ENCODE measurements at regions not wholly inside any gene's neighbourhood (a gene's known extent, or its start where the extent isn't known, plus 50 kb on each side); places are given as distances from the start of the nearest gene placed in this dataset.

DNA sequence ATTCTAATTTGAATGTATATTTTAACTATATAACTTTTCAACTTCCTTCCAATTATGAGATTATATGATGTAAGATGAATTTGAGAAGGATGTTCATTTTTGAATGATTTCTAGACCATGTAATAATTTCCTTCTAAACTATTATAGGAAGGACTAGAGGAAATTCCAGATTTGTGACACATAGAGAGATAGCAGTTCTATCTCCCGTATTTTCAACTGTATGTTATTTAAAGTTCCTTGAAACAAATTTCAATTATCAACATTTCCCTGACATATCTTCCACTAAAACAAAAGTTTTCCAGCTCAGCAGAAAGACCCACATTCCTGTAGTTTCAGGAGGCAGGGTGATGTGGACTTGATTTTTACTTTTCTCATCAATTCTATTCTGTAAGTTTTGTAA lies 396.7 kb upstream of the C1orf87 start:
- H3K4me1 ChIP-seq (ENCODE audit: control insufficient read depth, extremely low read depth, insufficient read depth, low read length): no peaks in the 10 kb centered on the region
- dilution Hi-C loops (cut with MboI; ENCODE audit: extremely low pct_ligation_motif_present, low sequenced_read_pairs): no loop called here
- H3K79me2 ChIP-seq (ENCODE audit: control insufficient read depth, insufficient read depth, low read length): no peaks in the 10 kb centered on the region
- H3K9ac ChIP-seq (ENCODE audit: control insufficient read depth, extremely low read depth, insufficient read depth, low read length): no peak overlapping the region
- H2AFZ ChIP-seq (ENCODE audit: control insufficient read depth, low read length): no peak overlapping the region
- H3K4me2 ChIP-seq (ENCODE audit: control insufficient read depth, extremely low read depth, insufficient read depth, low read depth, low read length): no peak overlapping the region
- H3K27ac ChIP-seq (ENCODE audit: control insufficient read depth, insufficient read depth, low read length): no peak overlapping the region
- no peak for DNase-seq (ENCODE audit: low read depth, low spot score)
- no peaks in the 10 kb centered on the region for H3K9me3 ChIP-seq (ENCODE audit: control insufficient read depth, low read depth, low read length)
- H3K27me3 ChIP-seq (ENCODE audit: control insufficient read depth, extremely low read depth, insufficient read depth, low read length): no peaks in the 10 kb centered on the region
- H3K9me1 ChIP-seq (ENCODE audit: control insufficient read depth, extremely low read depth, insufficient read depth, low read length): no peaks in the 10 kb centered on the region
- no peak overlapping the region for H3K4me3 ChIP-seq (ENCODE audit: control insufficient read depth in 2 of 3, extremely low read depth in 1 of 3, insufficient read depth in 2 of 3, low read depth in 1 of 3, low read length in 3 of 3)
- H3K36me3 ChIP-seq (ENCODE audit: control insufficient read depth in 2 of 2, extremely low read depth in 1 of 2, insufficient read depth in 2 of 2, low read length in 2 of 2): no peaks in the 10 kb centered on the region
- no peaks in the 10 kb centered on the region for H4K20me1 ChIP-seq (ENCODE audit: control insufficient read depth, extremely low read depth, insufficient read depth, low read length)
- FAIRE-seq: no peak
- TF ChIP-seq, protein P1, sequence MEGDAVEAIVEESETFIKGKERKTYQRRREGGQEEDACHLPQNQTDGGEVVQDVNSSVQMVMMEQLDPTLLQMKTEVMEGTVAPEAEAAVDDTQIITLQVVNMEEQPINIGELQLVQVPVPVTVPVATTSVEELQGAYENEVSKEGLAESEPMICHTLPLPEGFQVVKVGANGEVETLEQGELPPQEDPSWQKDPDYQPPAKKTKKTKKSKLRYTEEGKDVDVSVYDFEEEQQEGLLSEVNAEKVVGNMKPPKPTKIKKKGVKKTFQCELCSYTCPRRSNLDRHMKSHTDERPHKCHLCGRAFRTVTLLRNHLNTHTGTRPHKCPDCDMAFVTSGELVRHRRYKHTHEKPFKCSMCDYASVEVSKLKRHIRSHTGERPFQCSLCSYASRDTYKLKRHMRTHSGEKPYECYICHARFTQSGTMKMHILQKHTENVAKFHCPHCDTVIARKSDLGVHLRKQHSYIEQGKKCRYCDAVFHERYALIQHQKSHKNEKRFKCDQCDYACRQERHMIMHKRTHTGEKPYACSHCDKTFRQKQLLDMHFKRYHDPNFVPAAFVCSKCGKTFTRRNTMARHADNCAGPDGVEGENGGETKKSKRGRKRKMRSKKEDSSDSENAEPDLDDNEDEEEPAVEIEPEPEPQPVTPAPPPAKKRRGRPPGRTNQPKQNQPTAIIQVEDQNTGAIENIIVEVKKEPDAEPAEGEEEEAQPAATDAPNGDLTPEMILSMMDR (optimal IDR thresholded peaks at IDR 0.05 in 1 of 3, IDR thresholded peaks at IDR 0.05 in 1 of 3, conservative IDR thresholded peaks at IDR 0.05 in 1 of 3; ENCODE audit: extremely low read depth in 1 of 3, insufficient read depth in 2 of 3, low read length in 3 of 3): no peak
- no peak for TF ChIP-seq EZH2 (IDR thresholded peaks at IDR 0.05; ENCODE audit: low read length)

DNA sequence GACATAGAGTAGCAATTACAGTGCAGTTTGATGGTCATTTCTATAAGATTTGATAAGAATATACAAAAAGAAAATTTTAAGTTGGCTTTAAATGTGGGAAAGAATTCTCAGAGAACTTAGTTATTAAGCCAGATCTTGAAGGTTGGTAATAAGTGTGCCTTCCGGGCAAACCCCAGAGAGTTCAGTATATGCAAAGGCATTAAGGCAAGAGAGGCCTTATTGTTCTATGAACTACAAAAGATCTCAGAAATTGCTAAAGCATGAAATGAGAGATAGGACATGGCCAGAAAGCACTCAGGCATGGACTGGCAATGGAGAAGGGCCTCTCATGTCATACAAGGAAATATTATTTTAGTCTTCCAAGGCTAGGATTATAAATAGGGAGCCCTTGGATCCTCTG lies 390.2 kb upstream of the C1orf87 start:
- DNase-seq (ENCODE audit: low read depth, low spot score) (no peak), FAIRE-seq (no peak)
- TF ChIP-seq, protein P1 (optimal IDR thresholded peaks at IDR 0.05 in 1 of 3, IDR thresholded peaks at IDR 0.05 in 1 of 3, conservative IDR thresholded peaks at IDR 0.05 in 1 of 3; ENCODE audit: extremely low read depth in 1 of 3, insufficient read depth in 2 of 3, low read length in 3 of 3): no peak
- TF ChIP-seq EZH2 (IDR thresholded peaks at IDR 0.05; ENCODE audit: low read length): no peak
- dilution Hi-C loops (cut with MboI; ENCODE audit: extremely low pct_ligation_motif_present, low sequenced_read_pairs): no loop called here
- no peaks in the 10 kb centered on the region for H4K20me1 ChIP-seq (ENCODE audit: control insufficient read depth, extremely low read depth, insufficient read depth, low read length)
- no peaks in the 10 kb centered on the region for H3K9me3 ChIP-seq (ENCODE audit: control insufficient read depth, low read depth, low read length)
- H3K4me1 ChIP-seq (ENCODE audit: control insufficient read depth, extremely low read depth, insufficient read depth, low read length): no peaks in the 10 kb centered on the region
- H3K4me2 ChIP-seq (ENCODE audit: control insufficient read depth, extremely low read depth, insufficient read depth, low read depth, low read length): no peak overlapping the region
- no peaks in the 10 kb centered on the region for H3K79me2 ChIP-seq (ENCODE audit: control insufficient read depth, insufficient read depth, low read length)
- no peaks in the 10 kb centered on the region for H3K36me3 ChIP-seq (ENCODE audit: control insufficient read depth in 2 of 2, extremely low read depth in 1 of 2, insufficient read depth in 2 of 2, low read length in 2 of 2)
- H3K27ac ChIP-seq (ENCODE audit: control insufficient read depth, insufficient read depth, low read length): no peak overlapping the region
- no peak overlapping the region for H3K4me3 ChIP-seq (ENCODE audit: control insufficient read depth in 2 of 3, extremely low read depth in 1 of 3, insufficient read depth in 2 of 3, low read depth in 1 of 3, low read length in 3 of 3)
- H2AFZ ChIP-seq (ENCODE audit: control insufficient read depth, low read length): no peak overlapping the region
- no peaks in the 10 kb centered on the region for H3K27me3 ChIP-seq (ENCODE audit: control insufficient read depth, extremely low read depth, insufficient read depth, low read length)
- H3K9ac ChIP-seq (ENCODE audit: control insufficient read depth, extremely low read depth, insufficient read depth, low read length): no peak overlapping the region
- no peaks in the 10 kb centered on the region for H3K9me1 ChIP-seq (ENCODE audit: control insufficient read depth, extremely low read depth, insufficient read depth, low read length)

Measured in keratinocyte (primary cell).